ENCODE measurements at regions not wholly inside any gene's neighbourhood (a gene's known extent, or its start where the extent isn't known, plus 50 kb on each side); places are given as distances from the start of the nearest gene placed in this dataset.

GRCh38 chr14:51478175-51478621 is 173.5 kb upstream of the FRMD6 start:
- DNase-seq (ENCODE audit: low read depth): no peak

- DNase-seq (ENCODE audit: low read depth): no peak
Measured at GRCh38 chr14:51479584-51480325, 172.0 kb upstream of the FRMD6 start.

- DNase-seq (ENCODE audit: low read depth): no peak
Measured at GRCh38 chr14:51481643-51482042, 170.1 kb upstream of the FRMD6 start.

- no peak for DNase-seq (ENCODE audit: low read depth)
Measured at GRCh38 chr14:51482102-51482501, 169.6 kb upstream of the FRMD6 start.

GRCh38 chr14:51484485-51484884 is 167.2 kb upstream of the FRMD6 start:
- no peak for DNase-seq (ENCODE audit: low read depth)

GRCh38 chr14:51485733-51486132 is 166.0 kb upstream of the FRMD6 start:
- no peak for DNase-seq (ENCODE audit: low read depth)

- no peak for DNase-seq (ENCODE audit: low read depth)
Measured at GRCh38 chr14:51487848-51488247, 163.9 kb upstream of the FRMD6 start.

GRCh38 chr14:51488569-51489220 is 163.0 kb upstream of the FRMD6 start:
- DNase-seq (ENCODE audit: low read depth): no peak

GRCh38 chr14:51490205-51490604 is 161.5 kb upstream of the FRMD6 start:
- no peak for DNase-seq (ENCODE audit: low read depth)

- DNase-seq (ENCODE audit: low read depth): no peak
Measured at GRCh38 chr14:51491036-51491545, 160.6 kb upstream of the FRMD6 start.

GRCh38 chr14:51491776-51492175 is 159.9 kb upstream of the FRMD6 start:
- DNase-seq (ENCODE audit: low read depth): no peak

GRCh38 chr14:51495319-51495718 is 156.4 kb upstream of the FRMD6 start:
- DNase-seq (ENCODE audit: low read depth): no peak

- DNase-seq (ENCODE audit: low read depth): no peak
Measured at GRCh38 chr14:51498411-51499227, 153.1 kb upstream of the FRMD6 start.

GRCh38 chr14:51500776-51501175 is 150.9 kb upstream of the FRMD6 start:
- no peak for DNase-seq (ENCODE audit: low read depth)

GRCh38 chr14:51501746-51502145 is 150.0 kb upstream of the FRMD6 start:
- no peak for DNase-seq (ENCODE audit: low read depth)

GRCh38 chr14:51504669-51505068 is 147.0 kb upstream of the FRMD6 start:
- DNase-seq (ENCODE audit: low read depth): no peak

- DNase-seq (ENCODE audit: low read depth): no peak
Measured at GRCh38 chr14:51507511-51507905, 144.2 kb upstream of the FRMD6 start.

GRCh38 chr14:51507906-51508511 is 143.7 kb upstream of the FRMD6 start:
- DNase-seq (ENCODE audit: low read depth): no peak

GRCh38 chr14:51511265-51511664 is 140.4 kb upstream of the FRMD6 start:
- no peak for DNase-seq (ENCODE audit: low read depth)

- no peak for DNase-seq (ENCODE audit: low read depth)
Measured at GRCh38 chr14:51512316-51512715, 139.4 kb upstream of the FRMD6 start.

GRCh38 chr14:51513281-51513680 is 138.4 kb upstream of the FRMD6 start:
- DNase-seq (ENCODE audit: low read depth): no peak

- no peak for DNase-seq (ENCODE audit: low read depth)
Measured at GRCh38 chr14:51513933-51514332, 137.8 kb upstream of the FRMD6 start.

Measured in stimulated activated CD8-positive, alpha-beta memory T cell treated with anti-CD3 and anti-CD28 coated beads, Interleukin-15, amount 100 ng/mL, for 1 hour (primary cell).